NCI-H1417 treated with DMSO at 0.1 percent for 48 hours (cell line): ENCODE measurements at regions not wholly inside any gene's neighbourhood (a gene's known extent, or its start where the extent isn't known, plus 50 kb on each side); places are given as distances from the start of the nearest gene placed in this dataset.

Source experiments
- DNase-seq: peaks from one replicate; lab custom pipeline; 2025; lab: John Stamatoyannopoulos, UW

DNA sequence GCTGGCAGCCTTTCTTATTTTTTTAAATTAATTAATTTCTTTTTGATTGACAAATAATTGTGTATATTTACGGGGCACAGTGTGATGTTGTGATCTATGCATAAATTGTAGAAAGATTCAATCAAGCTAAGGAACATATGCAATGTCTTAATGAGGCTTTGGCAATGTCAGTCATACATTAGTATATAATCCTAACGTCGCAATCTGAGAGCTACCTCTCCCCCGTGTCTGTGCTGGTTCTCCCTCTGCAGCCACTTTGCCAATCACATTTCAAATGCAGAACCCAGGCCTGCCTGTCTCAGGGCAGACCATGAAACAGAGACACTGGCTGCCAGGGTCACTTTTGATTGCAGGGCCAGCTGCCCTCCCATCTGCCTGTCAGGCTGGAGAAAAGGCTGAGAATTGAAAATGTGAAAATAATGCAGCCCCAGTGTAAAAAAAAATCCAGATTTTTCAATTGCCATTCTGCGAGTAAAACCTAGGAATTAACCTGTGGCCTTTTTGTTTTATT is 56.3 kb downstream of the SLC24A2 start:
- no peak for DNase-seq

DNA sequence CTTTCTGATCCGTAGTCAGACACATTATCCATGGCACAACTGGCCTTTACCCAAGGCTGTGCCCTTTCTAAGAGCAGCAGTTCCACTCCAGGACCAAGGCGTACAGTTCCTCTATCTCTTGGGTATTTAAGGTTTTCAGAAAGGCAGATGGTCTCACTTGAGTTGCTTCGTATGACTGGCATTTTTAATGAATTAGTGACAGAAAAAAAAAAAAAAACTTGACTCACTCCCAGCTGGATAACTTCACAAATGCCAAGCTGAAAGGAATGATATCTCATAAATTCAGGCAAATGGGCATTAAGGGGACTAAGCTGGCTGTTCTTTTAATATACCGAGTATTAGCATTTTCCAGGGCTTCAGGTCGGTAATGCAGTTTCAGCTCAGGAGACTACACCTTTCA is 60.7 kb downstream of the SLC24A2 start:
- DNase-seq, result no peak

DNA sequence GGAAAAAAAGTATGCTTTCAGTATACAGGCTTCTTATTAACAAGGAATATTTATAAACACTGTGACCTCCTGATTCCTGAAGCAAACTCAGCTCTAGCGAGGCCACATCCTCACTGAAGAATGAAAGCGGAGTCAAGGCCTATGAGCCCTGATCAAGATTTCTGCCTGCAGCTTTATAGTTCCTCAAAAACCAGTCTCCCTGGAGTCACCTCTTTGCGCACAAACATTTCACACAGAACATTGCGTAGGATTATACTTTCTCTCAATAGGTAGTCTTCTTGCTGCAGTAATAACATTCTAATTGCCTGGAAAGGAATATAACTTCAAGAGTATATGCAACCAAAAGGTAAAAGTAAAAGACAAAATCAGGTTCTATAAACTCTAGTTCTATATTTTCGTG is 62.9 kb downstream of the SLC24A2 start:
- no peak for DNase-seq

DNA sequence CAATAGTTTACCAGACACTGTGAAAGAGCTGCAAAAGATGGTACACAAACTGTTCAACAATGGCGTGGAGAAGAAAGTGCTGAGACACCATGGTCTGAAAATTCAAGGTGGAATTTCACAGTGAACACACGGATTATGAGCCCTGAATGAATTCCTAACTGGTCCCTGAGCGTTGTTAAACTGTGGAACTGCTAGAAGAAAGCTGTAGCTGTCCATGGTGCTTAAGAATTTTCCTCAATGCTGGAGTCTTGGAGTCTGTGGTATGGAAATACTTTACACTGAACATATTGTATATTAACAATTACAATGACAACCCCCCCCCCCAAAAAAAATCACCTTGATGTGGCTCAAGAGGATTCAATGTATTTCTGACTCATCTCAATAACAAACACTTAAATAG is 68.5 kb downstream of the SLC24A2 start:
- no peak for DNase-seq

DNA sequence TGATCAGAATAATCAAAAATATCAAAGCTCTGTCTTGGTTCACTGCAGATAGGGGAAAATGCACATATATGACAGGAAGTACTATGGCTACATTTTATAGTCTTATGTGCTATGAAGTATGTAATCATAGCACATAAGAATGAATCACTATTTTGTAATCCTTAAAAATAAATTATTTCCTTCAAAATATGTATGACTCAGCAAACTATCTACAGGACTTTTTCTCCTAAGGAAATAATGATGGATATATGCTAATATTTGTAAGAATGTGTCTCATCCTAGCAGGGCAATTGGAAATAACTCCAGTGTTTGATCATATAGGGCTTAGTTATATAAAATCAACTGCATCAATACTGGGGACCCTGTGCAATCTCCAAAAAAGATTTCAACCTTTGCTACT is 85.1 kb downstream of the SLC24A2 start:
- no peak for DNase-seq

DNA sequence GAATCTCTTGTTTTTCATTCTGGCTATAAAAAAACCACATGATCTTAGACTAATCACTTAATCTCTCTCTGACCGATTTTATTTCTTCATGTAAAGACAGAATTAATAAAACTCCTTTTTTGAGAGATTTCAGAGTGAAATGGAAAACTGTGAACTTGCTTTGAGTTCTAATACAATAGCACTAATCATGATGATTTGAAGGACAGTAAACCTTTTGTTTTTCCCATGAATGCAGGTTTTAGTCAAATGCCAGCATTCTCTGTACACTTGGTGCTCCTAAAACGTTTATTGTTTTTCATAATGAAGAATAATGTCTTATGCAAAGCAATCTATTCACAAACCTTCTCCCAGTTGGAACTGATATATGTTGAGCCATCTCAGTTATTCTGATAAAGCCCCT is 86.8 kb downstream of the SLC24A2 start:
- DNase-seq, result no peak

DNA sequence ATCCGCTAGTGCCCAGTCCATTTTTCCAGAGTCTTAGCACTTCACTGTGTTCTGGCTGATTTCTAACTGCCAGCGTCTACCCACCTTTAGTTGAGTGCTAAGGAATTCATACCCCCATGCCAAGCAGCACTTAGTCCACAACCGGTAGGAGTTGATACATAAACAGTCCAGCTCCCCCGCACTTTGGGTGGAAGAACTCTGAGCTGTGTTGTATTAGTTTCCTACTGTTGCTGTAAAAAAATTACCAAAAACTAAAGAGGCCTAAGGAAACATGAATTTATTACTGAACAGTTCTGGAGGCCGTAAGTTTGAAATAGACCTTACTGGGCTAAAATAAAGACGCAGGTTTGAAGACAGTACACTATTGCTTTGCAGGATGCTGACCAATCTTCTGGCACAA is 87.6 kb downstream of the SLC24A2 start:
- DNase-seq, result no peak

DNA sequence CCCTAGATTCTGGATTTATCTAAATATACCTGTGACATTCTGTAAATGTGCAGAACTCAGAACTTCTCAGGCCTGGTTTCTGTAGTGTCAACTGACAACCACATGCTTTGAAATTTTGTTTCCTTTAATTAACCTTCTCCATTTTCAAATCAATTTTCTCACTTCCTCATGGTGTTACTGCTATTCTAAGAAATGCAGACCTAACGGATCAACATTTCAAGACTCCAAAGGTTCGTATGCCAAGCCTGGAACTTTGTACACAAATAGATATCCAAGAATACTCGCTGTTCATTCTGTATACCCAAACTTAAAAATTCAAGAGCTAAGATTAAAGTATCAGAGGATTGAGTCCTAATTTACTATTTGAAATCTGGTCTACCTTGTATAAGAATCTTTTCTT is 88.1 kb downstream of the SLC24A2 start:
- DNase-seq, result no peak

DNA sequence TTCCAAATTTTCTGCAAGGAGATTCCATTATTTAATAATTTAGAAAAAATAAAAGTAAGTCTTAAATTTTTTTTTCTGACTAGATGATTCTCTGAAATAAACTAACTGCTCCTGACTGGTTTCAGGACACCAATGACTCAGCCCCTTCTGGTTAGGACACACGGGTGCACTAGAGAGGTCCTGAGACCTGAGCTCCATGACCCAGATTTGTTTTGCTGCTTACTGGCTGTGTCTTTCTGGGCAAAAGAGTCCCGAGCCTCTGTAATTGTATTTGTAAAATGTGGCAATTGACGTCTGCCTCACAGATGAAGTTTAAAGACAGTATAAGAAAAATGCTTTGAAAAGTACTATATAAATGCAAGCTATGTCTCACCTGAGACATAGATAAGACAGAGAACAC is 89.1 kb downstream of the SLC24A2 start:
- no peak for DNase-seq

DNA sequence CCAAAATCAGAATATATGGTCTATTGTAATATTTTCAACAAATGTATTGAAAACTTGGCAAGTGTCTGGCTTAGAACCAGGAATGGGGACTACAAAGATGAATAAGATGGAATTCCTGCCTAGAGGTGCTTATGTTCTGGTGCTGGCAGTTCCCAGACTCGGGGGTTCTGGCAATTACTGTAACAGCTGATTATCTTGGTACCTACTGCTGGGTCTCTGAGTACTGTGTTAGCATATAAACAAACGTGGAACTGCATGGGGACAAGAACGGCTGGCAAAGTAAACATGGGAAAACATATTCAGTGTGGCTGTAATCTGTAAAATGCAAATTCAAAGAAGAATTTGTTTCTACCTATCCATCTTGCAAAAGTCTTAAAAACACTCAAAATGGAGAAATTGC is 89.9 kb downstream of the SLC24A2 start:
- no peak for DNase-seq

DNA sequence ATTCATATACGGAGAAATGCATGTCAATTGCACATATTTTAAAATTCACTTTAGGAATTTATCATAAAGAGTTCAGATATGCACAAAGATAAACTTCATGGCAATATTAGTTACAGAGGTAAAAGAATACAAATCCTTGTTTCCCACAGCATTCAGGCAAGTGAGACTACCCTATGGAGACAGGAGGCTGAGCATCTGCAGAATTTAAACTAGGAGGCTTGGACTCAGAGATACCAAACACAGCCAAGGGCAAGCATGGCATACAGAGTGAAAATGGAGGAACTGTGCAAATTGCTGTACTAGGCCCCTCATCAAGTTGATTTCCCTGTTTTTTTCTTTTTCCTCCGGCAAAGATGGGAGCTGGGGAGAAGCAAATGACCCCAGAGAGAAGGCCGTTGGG is 94.2 kb downstream of the SLC24A2 start:
- no peak for DNase-seq

DNA sequence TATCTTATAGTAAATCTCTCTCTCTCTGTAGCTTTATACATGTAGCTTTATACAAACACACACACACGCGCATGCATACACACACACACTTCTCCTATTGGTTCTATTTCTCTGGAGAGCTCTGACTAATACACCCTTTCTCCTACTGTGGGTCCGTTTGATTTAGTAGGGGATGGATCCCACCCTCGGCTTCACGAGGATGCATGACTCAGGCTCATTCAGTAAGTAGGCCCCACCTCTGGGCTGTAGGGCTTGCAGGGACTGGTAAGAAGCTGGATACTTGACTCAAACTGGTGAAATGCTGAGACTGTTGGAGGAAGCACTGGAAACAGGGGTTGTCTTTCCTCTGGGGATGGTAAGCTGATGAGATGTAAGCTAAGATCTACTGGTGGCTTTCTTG is 98.7 kb downstream of the SLC24A2 start:
- no peak for DNase-seq

DNA sequence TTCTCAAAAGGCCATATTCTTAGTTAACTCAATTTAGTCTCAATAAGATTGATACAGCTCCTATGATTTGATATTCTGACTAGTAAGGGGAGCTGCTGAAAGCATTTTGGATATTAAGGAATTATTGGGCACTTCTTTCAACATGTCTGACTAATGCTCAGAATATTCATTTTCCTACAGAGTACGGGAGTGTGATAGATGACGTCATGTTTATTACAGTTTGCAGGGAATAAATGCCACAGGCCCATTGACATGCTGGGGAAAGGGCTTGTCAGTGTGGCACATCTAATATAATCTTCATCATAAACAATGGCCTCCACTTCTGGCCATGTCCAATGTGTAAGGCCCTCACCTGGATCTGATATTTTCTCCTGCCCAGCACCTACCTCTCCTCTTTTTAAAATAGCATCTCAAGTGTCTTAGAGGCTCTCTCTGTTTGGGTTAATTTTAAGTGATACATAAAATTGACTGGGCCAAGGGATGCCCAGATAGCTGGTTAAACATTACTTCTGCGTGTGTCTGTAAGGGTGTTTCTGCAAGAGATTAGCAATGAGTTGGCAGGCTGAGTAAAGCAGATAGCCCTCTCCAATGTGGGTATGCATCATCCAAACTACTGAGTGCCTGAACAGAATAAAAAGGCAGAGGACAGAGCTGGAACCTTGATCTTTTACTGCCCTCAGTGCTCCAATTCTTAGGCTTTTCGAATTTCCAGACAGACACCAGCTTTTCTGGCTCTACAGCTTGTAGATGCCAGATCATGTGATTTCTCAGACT is 99.3 kb downstream of the SLC24A2 start:
- DNase-seq, result no peak

DNA sequence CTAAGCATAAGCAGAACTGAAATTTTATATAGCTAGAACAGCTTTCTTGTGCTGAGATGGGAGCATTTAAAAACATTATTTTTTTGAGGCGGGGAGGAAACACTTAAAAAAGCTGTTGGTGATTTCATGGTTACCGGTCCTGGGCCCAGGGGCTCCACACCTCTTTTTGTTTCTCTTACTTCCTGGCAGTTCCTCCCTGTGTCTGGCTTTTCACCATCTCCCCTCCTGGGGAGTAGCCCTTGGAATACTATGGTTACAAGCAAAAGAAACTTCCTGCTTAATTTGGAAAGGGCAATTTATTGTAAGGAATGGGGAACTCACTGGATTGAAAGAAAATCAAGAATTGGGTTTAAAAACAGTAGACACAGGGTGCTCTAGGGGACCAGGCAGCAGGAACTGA is 105.1 kb downstream of the SLC24A2 start:
- DNase-seq, result no peak

DNA sequence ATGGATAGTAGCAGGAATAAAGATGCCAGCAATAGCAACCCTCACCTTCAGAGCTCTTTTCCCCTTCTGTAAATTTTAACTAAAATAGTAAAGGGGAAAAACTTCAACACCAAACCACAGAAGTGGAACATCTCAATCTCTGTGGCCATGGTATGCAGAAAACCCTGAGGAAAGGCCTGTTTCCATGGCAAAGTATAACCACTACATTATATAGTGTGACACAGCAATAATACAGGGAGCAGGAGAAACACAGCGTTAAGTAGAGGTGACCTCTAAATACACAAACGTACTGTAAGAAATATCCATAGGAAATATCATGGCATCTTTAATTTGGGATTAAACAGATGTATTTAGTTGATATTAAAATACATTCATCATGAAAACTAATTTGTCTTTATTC is 106.4 kb downstream of the SLC24A2 start:
- no peak for DNase-seq

DNA sequence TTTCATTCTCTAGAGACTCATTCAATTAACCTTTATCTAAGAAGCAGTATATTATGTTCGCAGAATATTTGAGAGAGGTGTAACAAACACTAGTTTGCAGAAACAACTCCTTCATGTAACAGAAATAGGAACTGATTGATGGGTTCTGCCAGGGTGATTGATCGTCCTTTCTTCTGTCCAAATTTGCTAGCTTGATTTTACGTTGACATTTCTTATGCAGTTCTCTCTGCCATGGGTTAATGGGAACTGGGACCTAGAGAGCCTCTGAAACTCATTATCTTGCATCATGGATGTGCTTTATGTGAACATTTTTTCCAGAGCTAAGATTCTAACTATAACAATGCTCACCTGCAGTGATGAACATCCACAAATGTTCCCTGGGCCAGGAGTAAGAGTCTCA is 107.0 kb downstream of the SLC24A2 start:
- DNase-seq, result no peak

DNA sequence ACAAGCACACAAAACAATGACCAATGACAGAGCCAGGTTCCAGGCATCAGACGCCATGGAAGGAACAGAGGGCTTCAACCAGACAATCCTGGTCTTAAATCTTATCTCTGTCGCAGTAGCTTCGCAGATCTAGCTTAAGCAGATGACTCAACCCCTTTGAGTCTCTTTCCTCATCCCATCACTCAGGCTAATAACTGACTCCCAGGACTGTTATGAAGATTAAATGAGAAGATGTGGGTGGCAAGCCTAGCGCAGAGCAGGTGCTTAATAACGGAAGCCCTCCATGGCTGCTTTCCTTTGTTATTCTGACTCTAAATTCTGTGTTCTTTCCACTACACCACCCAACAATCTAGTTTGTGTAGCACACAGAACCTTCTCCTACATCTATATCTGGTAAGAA is 110.9 kb downstream of the SLC24A2 start:
- DNase-seq, result no peak

DNA sequence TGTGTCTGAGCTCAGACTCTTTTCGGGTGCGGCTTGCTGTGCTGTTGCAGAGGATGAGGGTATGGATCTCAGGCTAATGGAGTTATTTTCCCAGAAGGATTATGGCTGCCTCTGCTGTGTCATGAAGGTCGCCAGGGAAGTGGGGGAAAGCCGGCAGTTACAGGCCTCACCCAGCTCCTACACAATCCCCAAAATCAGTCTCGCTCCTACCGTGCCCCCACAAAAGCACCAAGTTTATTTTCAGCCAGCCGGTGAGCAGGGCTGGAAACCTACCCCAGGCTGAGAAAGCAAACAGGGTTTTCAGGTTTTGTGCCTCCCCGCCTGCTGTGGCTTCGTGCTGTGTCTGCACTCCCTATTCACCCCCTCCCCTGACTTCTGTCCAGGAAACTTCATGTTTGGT is 113.3 kb downstream of the SLC24A2 start:
- no peak for DNase-seq

DNA sequence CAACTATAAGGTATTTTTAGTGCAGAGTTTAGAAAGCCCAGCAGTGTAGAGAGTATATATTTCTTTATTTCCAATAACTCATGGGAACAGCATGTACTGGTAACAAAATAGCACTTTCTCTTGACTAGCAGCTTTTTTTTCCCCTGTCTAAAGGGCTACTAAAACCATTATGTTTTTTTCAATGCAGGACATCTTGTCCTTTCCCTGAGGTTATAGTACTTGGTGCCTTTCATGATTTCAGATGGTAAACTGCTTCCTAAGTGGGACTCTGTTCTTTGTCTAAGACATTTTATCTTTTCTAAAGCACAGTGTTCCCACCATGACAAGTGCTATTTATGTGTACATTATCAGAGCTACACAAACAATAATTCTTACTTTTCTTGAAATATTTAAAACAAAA is 122.3 kb downstream of the SLC24A2 start:
- DNase-seq, result no peak

DNA sequence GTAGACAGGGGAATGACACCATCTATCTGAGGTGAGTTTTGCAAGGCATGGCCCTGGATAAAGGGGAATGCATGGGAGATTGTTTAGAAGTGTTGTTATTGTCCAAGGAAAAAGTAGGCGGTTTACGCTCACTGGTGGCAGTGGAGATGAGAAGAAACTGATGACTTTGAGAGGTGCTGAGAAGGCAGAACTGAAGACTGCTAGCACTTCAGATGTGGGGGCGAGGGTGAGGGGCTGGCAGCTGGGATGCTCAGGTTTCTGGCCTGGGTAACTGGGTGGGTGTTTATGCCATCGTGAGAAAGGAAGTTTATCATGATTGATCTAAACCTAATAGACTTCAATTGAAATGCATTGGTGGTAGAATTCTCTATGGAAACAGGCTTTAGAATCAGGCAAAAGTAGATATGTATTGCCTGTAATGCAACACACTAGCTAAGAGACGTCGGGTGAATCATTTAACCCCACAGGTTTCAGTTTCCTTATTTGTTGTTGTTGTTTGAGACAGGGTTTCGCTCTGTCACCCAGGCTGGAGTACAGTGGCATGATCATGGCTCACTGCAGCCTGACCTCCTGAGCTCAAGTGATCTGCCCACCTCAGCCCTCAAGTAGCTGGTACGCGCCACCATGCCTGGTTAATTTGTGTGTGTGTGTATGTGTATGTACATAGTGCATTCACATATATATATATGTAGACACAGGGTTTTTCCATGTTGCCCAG is 123.5 kb downstream of the SLC24A2 start:
- no peak for DNase-seq

DNA sequence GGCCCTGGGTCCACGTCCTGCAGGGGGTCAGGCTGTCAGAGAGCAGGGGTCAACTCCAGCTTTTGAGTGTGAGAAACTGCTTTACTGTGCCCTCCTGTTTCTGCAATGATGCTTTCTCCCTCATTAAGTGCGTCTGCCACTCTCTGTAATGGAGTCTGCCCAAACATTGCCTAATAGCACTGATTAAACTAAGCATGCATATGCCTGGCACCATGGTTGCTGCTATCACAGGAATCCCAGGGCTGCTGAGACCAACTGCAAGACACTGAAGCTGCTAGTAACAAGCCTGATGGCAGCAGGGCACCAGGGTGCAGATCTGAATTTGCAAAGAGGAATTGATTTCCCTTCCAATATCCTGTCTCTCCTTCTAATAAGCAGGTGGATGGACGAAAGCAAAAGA is 125.3 kb downstream of the SLC24A2 start:
- DNase-seq, result no peak

DNA sequence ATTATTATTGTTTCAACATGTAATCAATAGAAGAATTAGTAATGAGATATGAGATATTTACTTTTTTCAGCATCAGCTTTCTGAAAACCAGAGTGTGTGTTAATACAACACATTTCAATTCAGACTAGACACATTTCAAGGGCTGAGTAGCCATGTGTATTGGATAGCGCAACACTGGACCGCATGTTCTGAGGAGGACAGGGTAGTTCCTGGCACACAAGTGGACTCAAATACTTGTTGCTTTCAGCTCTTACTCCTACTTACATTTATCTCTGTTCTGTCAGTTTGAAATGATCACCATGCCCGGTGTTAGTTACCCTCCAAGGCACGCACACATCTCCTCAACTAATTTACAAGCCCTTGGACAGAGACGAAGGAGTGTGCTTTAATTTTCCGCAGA is 126.6 kb downstream of the SLC24A2 start:
- no peak for DNase-seq

DNA sequence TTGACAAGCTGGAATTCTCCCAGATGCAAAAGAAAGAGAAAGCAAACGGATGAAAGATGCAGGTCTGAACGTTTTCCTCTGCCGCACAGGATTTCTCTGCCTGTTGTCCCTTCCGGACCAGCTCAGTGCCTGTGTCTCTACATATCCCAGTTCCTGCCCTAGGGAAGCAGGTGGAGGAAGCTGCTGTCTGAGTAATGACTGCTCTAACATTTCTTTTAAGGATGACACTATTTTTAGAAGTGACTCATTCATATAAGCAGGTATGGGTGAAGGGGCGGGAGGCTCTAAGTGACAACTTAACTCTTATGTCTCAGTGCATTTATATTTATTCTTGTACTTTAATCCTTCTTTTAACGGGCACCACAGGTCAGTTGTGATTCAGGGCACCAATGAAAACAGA is 128.8 kb downstream of the SLC24A2 start:
- no peak for DNase-seq

DNA sequence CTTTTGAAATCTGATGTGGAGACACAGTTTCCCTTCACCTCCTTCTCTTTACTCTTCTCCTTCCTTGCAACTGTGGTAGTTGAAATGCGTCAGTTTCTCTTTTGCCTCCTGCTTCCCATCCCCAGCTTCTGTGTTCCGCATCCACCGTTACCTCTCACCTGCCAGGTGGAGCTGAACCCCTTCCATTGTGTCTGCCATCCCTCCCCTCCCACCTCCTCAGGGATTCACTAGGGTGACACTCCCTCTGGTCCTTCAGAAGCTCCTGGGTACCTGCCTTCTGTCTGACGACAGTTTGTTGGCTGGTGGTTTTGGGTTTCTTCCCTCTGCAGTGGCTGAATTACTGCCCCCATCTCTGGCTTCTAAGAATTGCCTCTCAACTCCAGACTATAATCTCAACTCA is 132.1 kb downstream of the SLC24A2 start:
- no peak for DNase-seq
